PC-3 (cell line): ENCODE measurements at regions not wholly inside any gene's neighbourhood (a gene's known extent, or its start where the extent isn't known, plus 50 kb on each side); places are given as distances from the start of the nearest gene placed in this dataset.

Source experiments
- ATAC-seq: fragments of 200-7000 bp; cut with Tn5 transposase; 2 replicates; pipeline ENCODE4 v1.9.1; 2020; ENCODE audit warnings: mild to moderate bottlenecking, moderate library complexity
- BruUV-seq: library from RNA; stranded (reverse); fragments of 400-500 nt; replicated peaks from 2 replicates; lab custom pipeline; 2021; lab: Mats Ljungman, UMichigan
- CTCF ChIA-PET: fragments of 300-600 bp; sonication (Branson Sonifier 250); formaldehyde crosslinking; loops from one replicate; lab custom pipeline; 2022; ENCODE audit warnings: antibody characterized with exemption; lab: Charles Lee
- POLR2A ChIA-PET: fragments of 300-600 bp; sonication (Branson Sonifier 250); formaldehyde crosslinking; loops from one replicate; lab custom pipeline; 2022; ENCODE audit warnings: antibody characterized with exemption; ENCODE audit not compliant: unreplicated experiment; lab: Charles Lee
- DNase-seq: peaks from one replicate; pipeline ENCODE4 v3.0.0-alpha.2; 2015
- H2AFZ ChIP-seq: fragments of 300-600 bp; sonication (generic); 2 replicates; pipeline ENCODE4 v1.6.0; 2016; ENCODE audit warnings: antibody characterized with exemption, low read length
- H3F3A ChIP-seq: fragments of 300-600 bp; sonication (generic); one replicate; pipeline ENCODE4 v1.6.0; 2017; ENCODE audit warnings: antibody characterized with exemption, low read length, control low read depth, mild to moderate bottlenecking; ENCODE audit not compliant: unreplicated experiment
- H3K27ac ChIP-seq: fragments of 300-600 bp; sonication (generic); 2 replicates; pipeline ENCODE4 v1.5.1; 2016; ENCODE audit warnings: mild to moderate bottlenecking, low read length
- H3K27me3 ChIP-seq: fragments of 300-600 bp; sonication (generic); 2 replicates; pipeline ENCODE4 v1.6.1; 2016; ENCODE audit warnings: low read length, mixed read lengths
- H3K36me3 ChIP-seq: fragments of 300-600 bp; sonication (generic); 2 replicates; pipeline ENCODE4 v1.6.1; 2016; ENCODE audit warnings: low read depth, mixed run types, low read length, mixed read lengths
- H3K4me1 ChIP-seq: fragments of 300-600 bp; sonication (generic); 2 replicates; pipeline ENCODE4 v1.5.1; 2016; ENCODE audit warnings: low read length; ENCODE audit not compliant: insufficient read depth
- H3K4me2 ChIP-seq: fragments of 300-600 bp; sonication (generic); 2 replicates; pipeline ENCODE4 v1.6.0; 2016; ENCODE audit warnings: low read length
- H3K4me3 ChIP-seq: fragments of 300-600 bp; sonication (generic); 2 replicates; pipeline ENCODE4 v1.5.1; 2016; ENCODE audit warnings: mild to moderate bottlenecking, low read length, mixed read lengths
- H3K79me2 ChIP-seq: fragments of 300-600 bp; sonication (generic); 2 replicates; pipeline ENCODE4 v1.6.1; 2017; ENCODE audit warnings: low read length, mixed read lengths
- H3K9ac ChIP-seq: fragments of 300-600 bp; sonication (generic); 2 replicates; pipeline ENCODE4 v1.6.0; 2016; ENCODE audit warnings: mild to moderate bottlenecking, low read length
- H3K9me2 ChIP-seq: fragments of 300-600 bp; sonication (generic); replicated peaks from 2 replicates; pipeline ENCODE4 v1.6.1; 2016; ENCODE audit warnings: mixed run types, low read length, mixed read lengths
- H3K9me3 ChIP-seq: fragments of 300-600 bp; sonication (generic); 2 replicates; pipeline ENCODE4 v1.6.1; 2016; ENCODE audit warnings: low read length, mixed read lengths
- H4K20me1 ChIP-seq: fragments of 300-600 bp; sonication (generic); 2 replicates; pipeline ENCODE4 v1.6.1; 2016; ENCODE audit warnings: low read length, mixed read lengths
- EZH2 ChIP-seq: fragments of 300-600 bp; sonication (generic); IDR thresholded peaks from one replicate; pipeline ENCODE4 v1.6.1; 2017; ENCODE audit warnings: antibody characterized with exemption, mild to moderate bottlenecking, low read length; ENCODE audit not compliant: unreplicated experiment
- EZH2phosphoT487 ChIP-seq: fragments of 300-600 bp; sonication (generic); IDR thresholded peaks from 2 replicates; pipeline ENCODE4 v1.6.1; 2018; ENCODE audit warnings: mild to moderate bottlenecking, antibody characterized with exemption, low read length, borderline replicate concordance
- intact Hi-C: fragments of 100-400 bp; cut with micrococcal nuclease; formaldehyde crosslinking; loops from 2 replicates; pipeline ENCODE4 v1.9.0; 2023
- TF ChIP-seq, protein P1 (sequence below): fragments of 300-600 bp; sonication (generic); conservative IDR thresholded peaks from 2 replicates; pipeline ENCODE4 v1.5.1; 2017; ENCODE audit warnings: antibody characterized with exemption, low read depth, mild to moderate bottlenecking, low read length

DNA sequence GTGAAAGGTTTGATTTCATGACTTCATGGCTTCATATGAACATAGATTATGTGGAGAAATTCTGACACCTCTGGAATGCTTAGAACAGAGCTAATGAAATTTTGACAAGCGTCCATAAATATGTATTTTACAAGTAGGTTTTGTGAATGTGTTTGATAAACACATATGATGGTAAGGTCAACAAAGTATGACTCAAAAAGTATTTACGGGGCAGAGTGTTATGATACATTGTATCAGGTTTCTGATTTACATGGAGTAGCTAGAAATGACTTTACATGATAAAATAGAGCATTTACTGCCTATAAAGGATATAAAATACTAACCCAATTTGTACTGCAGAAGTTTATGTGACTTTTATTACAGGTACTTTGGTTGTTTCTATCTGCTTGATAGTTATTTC is 206.3 kb downstream of the MDFIC start:
- peaks cover 17% of the 10 kb centered on the region for H3K4me1 ChIP-seq
- no peaks in the 10 kb centered on the region for H3K9me3 ChIP-seq
- H3K27me3 ChIP-seq = no peaks in the 10 kb centered on the region
- no peaks in the 10 kb centered on the region for H3K9me2 ChIP-seq
- no peaks in the 10 kb centered on the region for H4K20me1 ChIP-seq
- no peaks in the 10 kb centered on the region for H3K79me2 ChIP-seq
- H3K27ac ChIP-seq = peak overlapping the region; percentile 28
- POLR2A ChIA-PET = interaction anchor here (0.9 kb wide), 1 partner anchor 207 kb away, joined by 4 read pairs; no protein-coding TSS in a partner anchor
- peak overlapping the region; percentile 27 for H3K4me2 ChIP-seq
- CTCF ChIA-PET = no interaction called here
- TF ChIP-seq EZH2 (no peak), EZH2phosphoT487 (no peak)
- TF ChIP-seq, protein P1, sequence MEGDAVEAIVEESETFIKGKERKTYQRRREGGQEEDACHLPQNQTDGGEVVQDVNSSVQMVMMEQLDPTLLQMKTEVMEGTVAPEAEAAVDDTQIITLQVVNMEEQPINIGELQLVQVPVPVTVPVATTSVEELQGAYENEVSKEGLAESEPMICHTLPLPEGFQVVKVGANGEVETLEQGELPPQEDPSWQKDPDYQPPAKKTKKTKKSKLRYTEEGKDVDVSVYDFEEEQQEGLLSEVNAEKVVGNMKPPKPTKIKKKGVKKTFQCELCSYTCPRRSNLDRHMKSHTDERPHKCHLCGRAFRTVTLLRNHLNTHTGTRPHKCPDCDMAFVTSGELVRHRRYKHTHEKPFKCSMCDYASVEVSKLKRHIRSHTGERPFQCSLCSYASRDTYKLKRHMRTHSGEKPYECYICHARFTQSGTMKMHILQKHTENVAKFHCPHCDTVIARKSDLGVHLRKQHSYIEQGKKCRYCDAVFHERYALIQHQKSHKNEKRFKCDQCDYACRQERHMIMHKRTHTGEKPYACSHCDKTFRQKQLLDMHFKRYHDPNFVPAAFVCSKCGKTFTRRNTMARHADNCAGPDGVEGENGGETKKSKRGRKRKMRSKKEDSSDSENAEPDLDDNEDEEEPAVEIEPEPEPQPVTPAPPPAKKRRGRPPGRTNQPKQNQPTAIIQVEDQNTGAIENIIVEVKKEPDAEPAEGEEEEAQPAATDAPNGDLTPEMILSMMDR = no peak
- BruUV-seq = no TSS peak
- DNase-seq (peak; percentile 61), ATAC-seq (peak; percentile 90)
- intact Hi-C loops = no loop called here
- no peak overlapping the region for H2AFZ ChIP-seq
- no peak overlapping the region for H3K9ac ChIP-seq
- H3F3A ChIP-seq = no peaks in the 10 kb centered on the region
- no peaks in the 10 kb centered on the region for H3K36me3 ChIP-seq
- no peak overlapping the region for H3K4me3 ChIP-seq

DNA sequence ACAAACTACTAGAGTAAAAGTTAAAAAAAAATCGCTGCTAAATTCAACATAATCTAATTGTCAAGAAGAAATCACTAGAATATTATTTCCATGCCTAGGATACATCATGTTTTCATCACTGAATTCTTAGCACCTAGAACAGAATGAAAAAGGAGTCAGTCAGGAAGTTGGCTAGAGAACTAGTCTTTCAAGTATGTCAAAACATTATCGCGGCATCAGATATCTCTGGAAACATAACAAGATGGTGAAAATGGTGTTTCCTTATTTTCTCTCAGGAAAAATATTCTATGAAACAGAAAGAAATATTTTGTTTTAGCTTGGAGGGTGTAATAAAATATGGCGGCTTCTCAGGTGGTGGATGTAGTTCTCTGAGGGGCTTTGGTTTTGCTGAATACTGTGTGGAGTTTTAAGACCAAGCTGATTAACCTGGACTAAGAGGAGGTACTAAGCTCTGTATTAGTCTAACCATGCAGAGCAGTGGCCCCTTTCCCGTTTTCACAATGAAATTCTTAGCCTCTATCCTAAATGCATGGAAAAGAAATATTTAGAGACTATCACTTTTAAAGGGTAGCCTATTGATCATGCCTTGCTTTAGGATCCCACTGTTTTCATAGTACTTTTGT is 205.6 kb downstream of the MDFIC start:
- Histone ChIP-seq H3K9me2 (no peaks in the 10 kb centered on the region), H3K9ac (no peak overlapping the region), H3K4me2 (peak overlapping the region; percentile 27), H2AFZ (no peak overlapping the region), H3K36me3 (no peaks in the 10 kb centered on the region), H3K9me3 (no peaks in the 10 kb centered on the region), H4K20me1 (no peaks in the 10 kb centered on the region), H3F3A (no peaks in the 10 kb centered on the region), H3K79me2 (no peaks in the 10 kb centered on the region), H3K4me1 (peaks cover 17% of the 10 kb centered on the region), H3K4me3 (no peak overlapping the region), H3K27ac (peak overlapping the region; percentile 28), H3K27me3 (no peaks in the 10 kb centered on the region)
- DNase-seq (peak; percentile 67), ATAC-seq (peak; percentile 25; the same call in 1 of the 2 replicates)
- CTCF ChIA-PET = no interaction called here
- no TSS peak for BruUV-seq
- no peak for TF ChIP-seq EZH2
- no peak for TF ChIP-seq EZH2phosphoT487
- TF ChIP-seq, protein P1 = no peak
- intact Hi-C loops = no loop called here
- POLR2A ChIA-PET = no interaction called here

DNA sequence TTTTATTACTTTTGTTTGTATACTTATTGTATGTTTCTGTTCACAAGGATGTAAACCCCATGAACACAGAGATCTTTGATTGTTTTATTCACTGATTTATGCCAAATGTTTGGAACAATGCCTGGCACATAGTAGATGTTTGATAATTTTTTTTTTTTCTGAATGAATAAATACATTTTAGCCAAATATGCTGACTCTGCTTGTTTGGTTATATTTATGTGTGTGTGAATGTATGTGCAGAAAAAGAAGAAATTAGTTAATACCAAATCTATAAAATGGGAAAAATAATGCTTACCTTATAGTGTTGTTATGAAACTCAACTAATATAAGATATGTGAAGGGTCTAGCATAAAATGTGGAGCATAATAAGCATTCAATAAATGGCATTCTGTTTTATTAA is 203.9 kb downstream of the MDFIC start:
- Histone ChIP-seq H3K4me2 (no peak overlapping the region), H3K9me2 (no peaks in the 10 kb centered on the region), H4K20me1 (no peaks in the 10 kb centered on the region), H3F3A (no peaks in the 10 kb centered on the region), H3K9ac (no peak overlapping the region), H3K36me3 (no peaks in the 10 kb centered on the region), H3K9me3 (no peaks in the 10 kb centered on the region), H3K27ac (no peak overlapping the region), H3K27me3 (no peaks in the 10 kb centered on the region), H2AFZ (no peak overlapping the region), H3K79me2 (no peaks in the 10 kb centered on the region), H3K4me1 (peaks cover 17% of the 10 kb centered on the region), H3K4me3 (no peak overlapping the region)
- ATAC-seq (no peak), DNase-seq (no peak)
- no TSS peak for BruUV-seq
- intact Hi-C loops = no loop called here
- CTCF ChIA-PET = no interaction called here
- POLR2A ChIA-PET = interaction anchor here (0.6 kb wide), 1 partner anchor 77 kb away, joined by 4 read pairs; no protein-coding TSS in a partner anchor
- TF ChIP-seq EZH2 (no peak), EZH2phosphoT487 (no peak)
- TF ChIP-seq, protein P1 = no peak
